GM06990 (cell line): ENCODE measurements at regions not wholly inside any gene's neighbourhood (a gene's known extent, or its start where the extent isn't known, plus 50 kb on each side); places are given as distances from the start of the nearest gene placed in this dataset.
A peak's percentile ranks its signal among the peaks of the same experiment; 100 is the strongest.

ENCODE experiments used
- DNase-seq: peaks from one replicate; pipeline ENCODE4 v3.0.0-alpha.2; 2011; ENCODE audit not compliant: insufficient read length; ENCODE audit errors: extremely low read depth
- H3K27me3 ChIP-seq: replicated peaks from 2 replicates; pipeline ENCODE4 v1.6.0; 2011; ENCODE audit warnings: low read length; ENCODE audit not compliant: control insufficient read depth, insufficient read depth
- H3K36me3 ChIP-seq: 2 replicates; pipeline ENCODE4 v1.5.1; 2011; ENCODE audit warnings: low read length; ENCODE audit not compliant: control insufficient read depth, insufficient read depth
- H3K4me3 ChIP-seq: replicated peaks from 2 replicates; pipeline ENCODE4 v1.5.1; 2011; ENCODE audit warnings: low read depth, mild to moderate bottlenecking, control low read depth, low read length
- TF ChIP-seq, protein P1 (sequence below): IDR thresholded peaks from 2 replicates; pipeline ENCODE4 v1.5.1; 2011; ENCODE audit warnings: low read length, control low read depth, mild to moderate bottlenecking, inconsistent platforms; ENCODE audit not compliant: insufficient read depth, poor library complexity, severe bottlenecking

DNA sequence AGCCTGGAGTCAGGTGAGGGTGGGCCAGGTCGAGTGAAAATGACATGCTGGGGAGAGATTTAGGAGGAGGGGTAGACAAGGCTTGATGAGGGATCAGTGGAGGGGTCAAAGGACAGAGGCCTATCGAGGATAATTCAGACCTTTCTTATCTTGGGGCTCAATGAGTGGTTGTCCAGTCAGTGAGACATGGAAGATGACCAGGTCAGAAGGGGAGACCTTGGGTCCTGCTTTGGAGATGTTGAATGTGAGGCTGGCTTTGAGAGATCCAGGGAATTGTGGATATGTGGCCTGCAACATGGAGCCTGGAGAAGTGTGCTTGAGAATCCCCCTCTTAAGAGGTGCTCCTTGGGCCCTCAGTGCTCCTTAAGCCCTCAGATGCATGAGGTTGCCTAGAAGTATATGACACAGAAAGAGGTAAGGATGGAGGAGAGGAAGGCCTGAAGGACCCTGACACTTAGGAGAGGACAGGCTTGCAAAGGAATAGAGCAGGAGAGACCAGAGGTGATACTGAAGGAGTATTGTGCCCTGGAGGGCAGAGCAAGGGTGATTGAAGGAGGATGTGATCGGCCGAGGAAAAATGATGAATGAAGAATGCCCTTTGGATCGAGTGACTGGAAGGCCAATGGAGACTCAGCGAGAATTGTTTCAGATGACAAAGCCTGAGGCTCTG lies 129.8 kb upstream of the GPR26 start:
- no peak for DNase-seq
- no peaks in the 10 kb centered on the region for H3K36me3 ChIP-seq
- no peaks in the 10 kb centered on the region for H3K27me3 ChIP-seq
- TF ChIP-seq, protein P1, sequence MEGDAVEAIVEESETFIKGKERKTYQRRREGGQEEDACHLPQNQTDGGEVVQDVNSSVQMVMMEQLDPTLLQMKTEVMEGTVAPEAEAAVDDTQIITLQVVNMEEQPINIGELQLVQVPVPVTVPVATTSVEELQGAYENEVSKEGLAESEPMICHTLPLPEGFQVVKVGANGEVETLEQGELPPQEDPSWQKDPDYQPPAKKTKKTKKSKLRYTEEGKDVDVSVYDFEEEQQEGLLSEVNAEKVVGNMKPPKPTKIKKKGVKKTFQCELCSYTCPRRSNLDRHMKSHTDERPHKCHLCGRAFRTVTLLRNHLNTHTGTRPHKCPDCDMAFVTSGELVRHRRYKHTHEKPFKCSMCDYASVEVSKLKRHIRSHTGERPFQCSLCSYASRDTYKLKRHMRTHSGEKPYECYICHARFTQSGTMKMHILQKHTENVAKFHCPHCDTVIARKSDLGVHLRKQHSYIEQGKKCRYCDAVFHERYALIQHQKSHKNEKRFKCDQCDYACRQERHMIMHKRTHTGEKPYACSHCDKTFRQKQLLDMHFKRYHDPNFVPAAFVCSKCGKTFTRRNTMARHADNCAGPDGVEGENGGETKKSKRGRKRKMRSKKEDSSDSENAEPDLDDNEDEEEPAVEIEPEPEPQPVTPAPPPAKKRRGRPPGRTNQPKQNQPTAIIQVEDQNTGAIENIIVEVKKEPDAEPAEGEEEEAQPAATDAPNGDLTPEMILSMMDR: no peak
- no peak overlapping the region for H3K4me3 ChIP-seq

GRCh38 chr10:123537188-123537961 lies 128.8 kb upstream of the GPR26 start:
- peak; percentile 54 for DNase-seq
- Histone ChIP-seq H3K4me3 (no peak overlapping the region), H3K27me3 (no peaks in the 10 kb centered on the region), H3K36me3 (no peaks in the 10 kb centered on the region)
- TF ChIP-seq, protein P1: no peak

GRCh38 chr10:123538401-123539320 lies 127.5 kb upstream of the GPR26 start:
- Histone ChIP-seq H3K4me3 (no peak overlapping the region), H3K36me3 (no peaks in the 10 kb centered on the region), H3K27me3 (no peaks in the 10 kb centered on the region)
- TF ChIP-seq, protein P1: no peak
- no peak for DNase-seq

DNA sequence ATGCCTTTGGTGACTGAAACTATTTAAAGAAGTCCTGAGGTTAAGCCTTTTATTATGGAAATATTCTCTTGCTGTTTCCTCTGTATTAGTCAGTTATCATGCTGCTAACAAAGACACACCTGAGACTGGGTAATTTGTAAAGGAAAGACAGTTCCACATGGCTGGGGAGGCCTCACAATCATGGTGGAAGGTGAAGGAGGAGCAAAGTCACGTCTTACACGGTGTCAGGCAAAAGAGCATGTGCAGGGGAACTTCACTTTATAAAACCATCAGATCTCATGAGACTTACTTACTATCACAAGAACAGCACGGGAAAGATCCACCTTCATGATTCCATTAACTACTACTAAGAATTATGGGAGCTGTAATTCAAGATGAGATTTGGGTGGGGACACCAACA lies 121.2 kb upstream of the GPR26 start:
- TF ChIP-seq, protein P1: no peak
- no peaks in the 10 kb centered on the region for H3K36me3 ChIP-seq
- no peaks in the 10 kb centered on the region for H3K27me3 ChIP-seq
- DNase-seq: no peak
- no peak overlapping the region for H3K4me3 ChIP-seq

- no peak overlapping the region for H3K4me3 ChIP-seq
- TF ChIP-seq, protein P1: no peak
- no peak for DNase-seq
- no peaks in the 10 kb centered on the region for H3K36me3 ChIP-seq
- no peaks in the 10 kb centered on the region for H3K27me3 ChIP-seq
Observed at GRCh38 chr10:123548770-123549169, 117.4 kb upstream of the GPR26 start.
